ENCODE measurements at regions not wholly inside any gene's neighbourhood (a gene's known extent, or its start where the extent isn't known, plus 50 kb on each side); places are given as distances from the start of the nearest gene placed in this dataset.

GRCh38 chr2:239815671-239816070, 209.5 kb downstream of the NDUFA10 start:
- TF ChIP-seq ZNF331 (CRISPR knock-in tag; IDR thresholded peaks at IDR 0.05; ENCODE audit: low read depth) (no peak), POLR2AphosphoS5 (IDR thresholded peaks at IDR 0.05; ENCODE audit: low read depth) (no peak)
- TF ChIP-seq, protein P1, sequence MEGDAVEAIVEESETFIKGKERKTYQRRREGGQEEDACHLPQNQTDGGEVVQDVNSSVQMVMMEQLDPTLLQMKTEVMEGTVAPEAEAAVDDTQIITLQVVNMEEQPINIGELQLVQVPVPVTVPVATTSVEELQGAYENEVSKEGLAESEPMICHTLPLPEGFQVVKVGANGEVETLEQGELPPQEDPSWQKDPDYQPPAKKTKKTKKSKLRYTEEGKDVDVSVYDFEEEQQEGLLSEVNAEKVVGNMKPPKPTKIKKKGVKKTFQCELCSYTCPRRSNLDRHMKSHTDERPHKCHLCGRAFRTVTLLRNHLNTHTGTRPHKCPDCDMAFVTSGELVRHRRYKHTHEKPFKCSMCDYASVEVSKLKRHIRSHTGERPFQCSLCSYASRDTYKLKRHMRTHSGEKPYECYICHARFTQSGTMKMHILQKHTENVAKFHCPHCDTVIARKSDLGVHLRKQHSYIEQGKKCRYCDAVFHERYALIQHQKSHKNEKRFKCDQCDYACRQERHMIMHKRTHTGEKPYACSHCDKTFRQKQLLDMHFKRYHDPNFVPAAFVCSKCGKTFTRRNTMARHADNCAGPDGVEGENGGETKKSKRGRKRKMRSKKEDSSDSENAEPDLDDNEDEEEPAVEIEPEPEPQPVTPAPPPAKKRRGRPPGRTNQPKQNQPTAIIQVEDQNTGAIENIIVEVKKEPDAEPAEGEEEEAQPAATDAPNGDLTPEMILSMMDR (conservative IDR thresholded peaks at IDR 0.05; ENCODE audit: low read depth in 2 of 2), result no peak
- TF ChIP-seq, protein P2, sequence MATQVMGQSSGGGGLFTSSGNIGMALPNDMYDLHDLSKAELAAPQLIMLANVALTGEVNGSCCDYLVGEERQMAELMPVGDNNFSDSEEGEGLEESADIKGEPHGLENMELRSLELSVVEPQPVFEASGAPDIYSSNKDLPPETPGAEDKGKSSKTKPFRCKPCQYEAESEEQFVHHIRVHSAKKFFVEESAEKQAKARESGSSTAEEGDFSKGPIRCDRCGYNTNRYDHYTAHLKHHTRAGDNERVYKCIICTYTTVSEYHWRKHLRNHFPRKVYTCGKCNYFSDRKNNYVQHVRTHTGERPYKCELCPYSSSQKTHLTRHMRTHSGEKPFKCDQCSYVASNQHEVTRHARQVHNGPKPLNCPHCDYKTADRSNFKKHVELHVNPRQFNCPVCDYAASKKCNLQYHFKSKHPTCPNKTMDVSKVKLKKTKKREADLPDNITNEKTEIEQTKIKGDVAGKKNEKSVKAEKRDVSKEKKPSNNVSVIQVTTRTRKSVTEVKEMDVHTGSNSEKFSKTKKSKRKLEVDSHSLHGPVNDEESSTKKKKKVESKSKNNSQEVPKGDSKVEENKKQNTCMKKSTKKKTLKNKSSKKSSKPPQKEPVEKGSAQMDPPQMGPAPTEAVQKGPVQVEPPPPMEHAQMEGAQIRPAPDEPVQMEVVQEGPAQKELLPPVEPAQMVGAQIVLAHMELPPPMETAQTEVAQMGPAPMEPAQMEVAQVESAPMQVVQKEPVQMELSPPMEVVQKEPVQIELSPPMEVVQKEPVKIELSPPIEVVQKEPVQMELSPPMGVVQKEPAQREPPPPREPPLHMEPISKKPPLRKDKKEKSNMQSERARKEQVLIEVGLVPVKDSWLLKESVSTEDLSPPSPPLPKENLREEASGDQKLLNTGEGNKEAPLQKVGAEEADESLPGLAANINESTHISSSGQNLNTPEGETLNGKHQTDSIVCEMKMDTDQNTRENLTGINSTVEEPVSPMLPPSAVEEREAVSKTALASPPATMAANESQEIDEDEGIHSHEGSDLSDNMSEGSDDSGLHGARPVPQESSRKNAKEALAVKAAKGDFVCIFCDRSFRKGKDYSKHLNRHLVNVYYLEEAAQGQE (IDR thresholded peaks at IDR 0.05; ENCODE audit: unreplicated experiment), result no peak
- no peaks in the 10 kb centered on the region for H3K9me3 Mint-ChIP-seq

DNA sequence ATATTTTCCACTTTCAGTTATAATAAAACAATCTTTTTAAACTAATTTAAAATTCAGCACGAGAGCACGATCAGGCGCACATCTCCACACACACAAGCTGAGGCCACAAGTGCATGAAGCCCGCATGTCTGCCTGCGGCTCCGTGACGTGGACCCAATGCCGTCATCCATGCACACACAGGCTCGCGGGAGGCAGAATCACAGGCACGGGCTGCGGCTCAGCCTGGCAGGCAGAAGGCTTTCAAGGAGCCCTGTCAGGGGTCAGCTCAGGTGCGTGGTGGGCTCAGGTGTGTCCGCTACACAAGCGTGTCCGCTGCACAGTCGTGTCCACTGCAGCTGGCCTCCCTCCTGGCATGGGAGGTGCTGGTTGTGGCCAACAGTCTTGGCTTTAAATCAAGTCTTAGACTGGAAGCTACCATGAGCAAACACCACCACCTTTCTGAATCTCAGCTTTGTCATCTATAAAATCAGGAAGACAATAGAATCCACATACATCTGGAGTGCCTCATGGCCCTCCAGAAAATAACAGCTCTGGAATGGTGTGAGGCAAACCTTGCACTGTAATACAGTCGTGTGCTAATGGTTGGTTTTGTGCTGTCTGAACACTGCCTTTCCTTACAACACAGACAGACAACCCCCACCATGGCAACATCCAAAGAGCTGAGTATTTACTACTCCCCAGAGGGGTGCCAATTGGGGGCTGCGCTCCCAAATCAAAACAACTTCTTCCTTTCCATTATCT, 210.1 kb downstream of the NDUFA10 start:
- no peak overlapping the region for H3K27ac ChIP-seq (ENCODE audit: low read depth)
- H4K20me1 ChIP-seq (replicated peaks; ENCODE audit: insufficient read depth), result no peaks in the 10 kb centered on the region
- H3K27ac Mint-ChIP-seq, result no peak overlapping the region
- no peaks in the 10 kb centered on the region for H3K4me1 ChIP-seq (ENCODE audit: insufficient read depth)
- ATAC-seq (no peak), DNase-seq (ENCODE audit: low spot score) (no peak)
- no peak overlapping the region for H2AFZ ChIP-seq
- no peak overlapping the region for H3K4me3 Mint-ChIP-seq
- H3K4me2 ChIP-seq, result no peak overlapping the region
- H3K36me3 ChIP-seq (ENCODE audit: insufficient read depth), result no peaks in the 10 kb centered on the region
- H3K27me3 ChIP-seq (ENCODE audit: insufficient read depth), result no peaks in the 10 kb centered on the region
- H3F3A ChIP-seq (replicated peaks; ENCODE audit: low read depth), result no peaks in the 10 kb centered on the region
- no peak overlapping the region for H3K4me3 ChIP-seq
- no peaks in the 10 kb centered on the region for H3K9me2 ChIP-seq (ENCODE audit: insufficient read depth)
- no peaks in the 10 kb centered on the region for H3K9me3 Mint-ChIP-seq
- H3K36me3 Mint-ChIP-seq (ENCODE audit: low read depth), result no peaks in the 10 kb centered on the region
- H3K4me1 Mint-ChIP-seq, result peaks cover 7% of the 10 kb centered on the region; the same call in 1 of the 3 replicates
- no peaks in the 10 kb centered on the region for H3K79me2 ChIP-seq (replicated peaks; ENCODE audit: insufficient read depth)
- H3K27me3 Mint-ChIP-seq (ENCODE audit: insufficient read depth, low read depth, poor library complexity), result peaks cover 12% of the 10 kb centered on the region
- TF ChIP-seq NANOG (IDR thresholded peaks at IDR 0.05; ENCODE audit: borderline replicate concordance) (no peak), ZNF114 (CRISPR knock-in tag; IDR thresholded peaks at IDR 0.05) (no peak), ZNF331 (CRISPR knock-in tag; IDR thresholded peaks at IDR 0.05; ENCODE audit: low read depth) (no peak), STAT1 (IDR thresholded peaks at IDR 0.05; ENCODE audit: unreplicated experiment) (no peak), POLR2AphosphoS5 (IDR thresholded peaks at IDR 0.05; ENCODE audit: low read depth) (no peak), JUNB (IDR thresholded peaks at IDR 0.05; ENCODE audit: unreplicated experiment) (no peak), EZH2phosphoT487 (IDR thresholded peaks at IDR 0.05; ENCODE audit: unreplicated experiment) (no peak), CREB1 (CRISPR knock-in tag; IDR thresholded peaks at IDR 0.05; ENCODE audit: low read depth) (no peak)
- TF ChIP-seq, protein P3, sequence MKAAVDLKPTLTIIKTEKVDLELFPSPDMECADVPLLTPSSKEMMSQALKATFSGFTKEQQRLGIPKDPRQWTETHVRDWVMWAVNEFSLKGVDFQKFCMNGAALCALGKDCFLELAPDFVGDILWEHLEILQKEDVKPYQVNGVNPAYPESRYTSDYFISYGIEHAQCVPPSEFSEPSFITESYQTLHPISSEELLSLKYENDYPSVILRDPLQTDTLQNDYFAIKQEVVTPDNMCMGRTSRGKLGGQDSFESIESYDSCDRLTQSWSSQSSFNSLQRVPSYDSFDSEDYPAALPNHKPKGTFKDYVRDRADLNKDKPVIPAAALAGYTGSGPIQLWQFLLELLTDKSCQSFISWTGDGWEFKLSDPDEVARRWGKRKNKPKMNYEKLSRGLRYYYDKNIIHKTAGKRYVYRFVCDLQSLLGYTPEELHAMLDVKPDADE (IDR thresholded peaks at IDR 0.05), result no peak
- TF ChIP-seq, protein P1 (conservative IDR thresholded peaks at IDR 0.05; ENCODE audit: low read depth in 2 of 2), result no peak
- TF ChIP-seq, protein P2 (IDR thresholded peaks at IDR 0.05; ENCODE audit: unreplicated experiment), result no peak

More at GRCh38 chr2:239815671-239816070, 209.5 kb downstream of the NDUFA10 start:
- H3K79me2 ChIP-seq (replicated peaks; ENCODE audit: insufficient read depth), result no peaks in the 10 kb centered on the region
- no peaks in the 10 kb centered on the region for H3K27me3 ChIP-seq (ENCODE audit: insufficient read depth)
- H3K27me3 Mint-ChIP-seq (ENCODE audit: insufficient read depth, low read depth, poor library complexity), result peaks cover 14% of the 10 kb centered on the region
- H3K4me1 Mint-ChIP-seq, result peaks cover 7% of the 10 kb centered on the region; the same call in 1 of the 3 replicates
- H3K27ac ChIP-seq (ENCODE audit: low read depth), result no peak overlapping the region
- no peaks in the 10 kb centered on the region for H3F3A ChIP-seq (replicated peaks; ENCODE audit: low read depth)
- H4K20me1 ChIP-seq (replicated peaks; ENCODE audit: insufficient read depth), result no peaks in the 10 kb centered on the region
- H3K4me2 ChIP-seq, result no peak overlapping the region
- H3K27ac Mint-ChIP-seq, result no peak overlapping the region
- no peaks in the 10 kb centered on the region for H3K36me3 ChIP-seq (ENCODE audit: insufficient read depth)
- H3K36me3 Mint-ChIP-seq (ENCODE audit: low read depth), result no peaks in the 10 kb centered on the region
- no peak for ATAC-seq
- H2AFZ ChIP-seq, result no peak overlapping the region
- H3K4me3 Mint-ChIP-seq, result no peak overlapping the region
- DNase-seq (ENCODE audit: low spot score), result no peak
- H3K4me3 ChIP-seq, result no peak overlapping the region
- H3K9me2 ChIP-seq (ENCODE audit: insufficient read depth), result no peaks in the 10 kb centered on the region
- H3K4me1 ChIP-seq (ENCODE audit: insufficient read depth), result no peaks in the 10 kb centered on the region
